Activated T-cell treated with anti-CD3 and anti-CD28 coated beads for 24 hours (primary cell): ENCODE measurements at regions not wholly inside any gene's neighbourhood (a gene's known extent, or its start where the extent isn't known, plus 50 kb on each side); places are given as distances from the start of the nearest gene placed in this dataset.
"Not testable (repeated sequence)": the region's sequence is repeated elsewhere in the genome, so short reads cannot be mapped to it uniquely, and the experiment has no call there.

Experiments used
- DNase-seq: peaks from one replicate; pipeline ENCODE4 v3.0.0-alpha.2; 2020; ENCODE audit warnings: low read depth

DNA sequence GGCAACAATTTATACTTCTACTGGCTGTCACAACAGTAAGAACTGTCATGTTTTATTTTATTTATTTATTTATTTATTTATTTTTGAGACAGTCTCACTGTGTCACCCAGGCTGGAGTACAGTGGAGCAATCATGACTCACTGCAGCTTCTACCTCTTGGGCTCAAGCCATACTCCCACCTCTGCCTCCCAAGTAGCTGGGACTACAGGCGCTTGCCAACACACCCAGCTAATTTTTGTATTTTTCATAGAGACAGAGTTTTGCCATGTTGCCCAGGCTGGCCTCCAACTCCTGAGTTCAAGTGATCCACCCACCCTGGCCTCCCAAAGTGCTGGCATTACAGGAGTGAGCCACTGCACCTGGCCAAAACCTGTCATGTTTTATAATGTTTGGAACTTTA is 255.1 kb upstream of the DUSP10 start:
- DNase-seq = not testable (repeated sequence)

DNA sequence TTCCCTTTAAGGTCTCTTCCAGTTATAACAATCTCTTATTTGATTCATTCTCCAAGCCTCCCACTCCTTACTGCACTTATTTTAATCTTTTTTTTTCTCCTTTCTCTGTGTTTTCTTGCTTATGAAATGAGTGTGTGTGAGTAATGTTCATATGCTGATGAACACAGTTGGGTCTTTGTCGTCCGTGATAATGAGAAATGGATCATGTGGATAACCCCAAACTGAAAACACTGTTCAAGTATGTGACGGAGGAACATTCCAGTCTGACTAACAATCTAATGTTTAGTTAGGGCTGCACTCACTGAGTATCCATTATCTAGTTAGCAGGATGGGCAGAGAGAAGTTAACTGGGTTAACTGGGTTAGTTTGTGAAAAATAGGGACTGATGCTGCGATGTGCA is 253.1 kb upstream of the DUSP10 start:
- no peak for DNase-seq

DNA sequence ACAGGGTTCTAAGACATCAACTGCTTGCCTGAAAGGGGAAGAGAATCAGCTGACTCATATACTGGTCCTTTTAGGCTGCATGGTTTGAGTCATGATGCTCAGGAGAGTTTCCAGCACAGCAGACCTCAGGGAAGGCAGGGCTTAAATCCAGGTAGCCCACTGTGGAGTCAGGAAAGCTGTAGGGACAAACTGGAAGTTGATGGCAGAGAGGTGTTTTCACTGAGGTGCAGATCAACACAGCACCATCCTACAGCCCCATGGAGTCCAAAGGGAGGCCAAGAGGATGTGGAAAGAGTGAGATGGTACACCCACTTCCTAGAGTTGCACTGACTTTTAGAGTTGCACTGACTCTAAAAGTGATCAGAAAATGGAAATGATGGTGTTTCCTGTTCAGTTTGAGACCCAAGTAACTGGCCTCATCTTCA is 252.4 kb upstream of the DUSP10 start:
- DNase-seq = peak; percentile 12

DNA sequence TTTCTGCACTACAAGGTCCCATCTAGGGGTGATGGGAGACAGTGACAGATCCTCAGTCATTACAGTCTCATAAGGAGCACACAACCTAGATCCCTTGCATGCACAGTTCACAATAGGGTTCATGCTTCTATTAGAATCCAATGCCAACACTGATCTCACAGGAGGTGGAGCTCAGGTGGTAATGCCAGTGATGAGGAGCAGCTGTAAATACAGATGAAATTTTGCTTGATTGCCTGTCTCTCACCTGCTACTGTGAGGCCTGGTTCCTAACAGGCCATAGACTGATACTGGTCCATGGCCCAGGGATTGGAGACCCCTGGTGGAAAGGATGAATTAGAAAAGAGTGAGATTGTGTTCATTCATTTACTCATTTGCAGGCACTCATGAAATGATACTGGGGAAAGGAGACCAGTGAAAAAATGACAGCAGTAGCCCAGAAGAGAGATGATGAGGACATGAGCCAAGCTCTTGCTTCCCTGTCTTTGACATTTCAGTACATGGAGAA is 251.6 kb upstream of the DUSP10 start:
- no peak for DNase-seq

DNA sequence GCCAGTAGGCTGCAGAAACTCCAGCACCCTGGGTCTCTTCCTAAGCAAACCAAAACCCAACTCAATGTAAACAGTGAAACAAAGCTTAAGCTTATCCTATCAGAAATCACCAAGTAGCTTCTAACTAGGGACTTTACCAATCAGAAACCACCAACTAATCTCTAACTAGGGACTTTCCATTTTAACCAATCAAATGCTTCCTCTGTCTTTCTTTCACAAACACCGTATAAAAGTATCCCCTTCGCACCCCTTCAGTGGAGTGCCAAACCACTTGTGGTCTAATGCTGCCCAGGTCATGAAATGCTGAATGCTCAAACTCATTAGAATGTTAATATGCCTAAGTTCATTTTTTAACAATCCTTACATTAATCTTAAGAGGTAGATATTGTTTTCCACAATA is 250.5 kb upstream of the DUSP10 start:
- no peak for DNase-seq

DNA sequence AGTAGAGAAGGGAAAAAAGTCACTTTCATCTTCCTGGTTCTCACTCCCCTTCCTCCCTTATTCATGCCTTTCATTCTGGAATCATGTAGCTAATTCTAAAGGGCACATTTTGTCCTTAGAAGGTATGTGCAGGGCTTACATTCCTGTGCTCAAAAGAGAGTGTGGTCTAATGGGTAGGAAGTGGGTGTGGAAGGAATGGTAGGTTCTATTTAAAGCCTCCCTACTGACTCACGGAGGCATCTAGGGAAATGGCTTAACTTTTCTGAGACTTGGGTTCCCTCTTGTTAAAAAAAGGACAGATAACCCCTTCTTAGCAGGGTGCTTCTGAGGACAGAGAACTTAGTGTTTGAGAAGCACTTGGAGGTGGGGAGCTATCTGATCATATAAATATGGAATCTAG is 249.3 kb upstream of the DUSP10 start:
- no peak for DNase-seq

DNA sequence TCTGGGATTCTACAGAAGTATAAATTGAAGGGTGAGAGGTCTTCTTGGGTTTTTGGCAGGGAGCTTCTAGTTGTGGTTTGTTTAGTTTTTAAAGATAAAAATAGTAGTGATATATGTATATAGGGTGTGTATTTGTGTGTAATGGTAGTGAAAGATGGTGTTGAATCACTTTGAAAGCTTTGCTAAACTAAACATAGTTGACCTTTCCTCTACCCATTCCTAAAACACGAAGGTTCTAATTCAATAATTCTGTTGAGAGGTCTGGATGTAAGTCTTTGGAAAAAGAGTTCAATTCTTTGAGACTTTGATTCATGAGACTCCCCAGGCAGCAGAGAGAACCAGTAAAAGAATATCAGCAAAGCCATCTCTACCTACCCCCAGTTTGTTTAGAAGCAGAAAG is 247.9 kb upstream of the DUSP10 start:
- no peak for DNase-seq

DNA sequence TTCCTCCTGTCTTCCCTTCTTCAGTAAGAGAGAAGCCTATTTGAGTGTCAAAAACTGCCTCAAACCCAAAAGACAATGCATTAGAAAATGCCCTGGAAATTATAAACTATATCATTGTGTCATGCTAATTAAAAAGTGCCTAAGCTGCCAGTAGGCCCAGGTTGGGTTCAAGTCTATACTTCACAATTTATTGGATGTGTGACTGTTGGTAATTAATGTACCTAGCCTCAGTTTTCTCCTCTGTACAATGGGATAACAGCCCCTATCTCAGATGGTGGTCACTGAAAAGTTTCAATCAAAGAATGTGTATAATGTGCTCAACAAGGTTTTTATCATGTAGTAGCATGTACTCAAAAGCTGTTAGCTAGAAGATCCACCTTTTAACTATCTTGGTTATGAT is 246.9 kb upstream of the DUSP10 start:
- DNase-seq = no peak

DNA sequence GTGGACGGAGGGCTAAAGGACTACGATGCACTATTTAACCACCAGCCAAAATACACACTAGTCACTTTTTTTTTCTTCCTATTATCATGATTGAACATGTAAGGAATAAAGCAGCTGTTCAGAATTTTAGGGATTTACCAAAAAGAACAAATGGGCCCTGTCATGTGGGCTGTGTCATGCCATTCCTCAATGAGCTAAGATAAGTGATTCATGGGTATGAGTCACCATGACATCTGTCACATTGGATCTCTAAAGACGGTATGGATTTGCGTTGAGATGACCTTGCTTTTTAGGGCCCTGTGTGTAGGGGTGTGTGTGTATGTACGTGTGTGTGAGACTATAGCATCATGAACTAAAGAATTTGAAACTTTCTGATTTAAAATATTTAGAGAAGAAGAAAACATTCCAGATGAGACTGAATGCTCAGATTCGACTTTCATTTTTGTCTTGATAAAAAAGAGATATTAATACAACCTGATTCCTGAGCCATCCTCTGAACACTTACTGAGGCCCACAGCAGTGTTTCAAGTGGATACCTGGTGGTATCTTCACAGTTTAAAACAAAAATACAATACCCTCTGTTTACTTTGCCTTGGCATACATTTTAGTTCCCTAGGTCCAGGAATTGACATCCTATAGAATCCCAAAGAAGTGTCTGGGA is 246.1 kb upstream of the DUSP10 start:
- DNase-seq = no peak

DNA sequence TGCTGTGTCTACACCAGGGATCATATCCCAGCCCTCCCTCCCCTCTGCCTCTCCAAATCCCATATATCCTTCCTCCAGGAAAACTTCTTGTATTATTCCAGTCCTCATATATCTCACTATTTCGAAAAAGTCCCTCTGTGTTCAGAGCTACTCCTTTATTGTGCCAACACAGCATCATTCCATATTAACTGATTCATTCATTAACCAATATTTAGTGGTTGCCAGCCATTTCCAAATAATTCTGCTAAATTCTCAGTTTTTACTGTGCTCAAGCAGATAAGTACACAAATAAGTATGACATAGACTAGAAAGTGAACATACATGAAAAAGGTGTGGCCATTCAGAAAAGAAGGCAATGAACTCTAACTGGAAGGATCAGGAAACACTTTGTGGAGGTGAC is 241.6 kb upstream of the DUSP10 start:
- DNase-seq = no peak

DNA sequence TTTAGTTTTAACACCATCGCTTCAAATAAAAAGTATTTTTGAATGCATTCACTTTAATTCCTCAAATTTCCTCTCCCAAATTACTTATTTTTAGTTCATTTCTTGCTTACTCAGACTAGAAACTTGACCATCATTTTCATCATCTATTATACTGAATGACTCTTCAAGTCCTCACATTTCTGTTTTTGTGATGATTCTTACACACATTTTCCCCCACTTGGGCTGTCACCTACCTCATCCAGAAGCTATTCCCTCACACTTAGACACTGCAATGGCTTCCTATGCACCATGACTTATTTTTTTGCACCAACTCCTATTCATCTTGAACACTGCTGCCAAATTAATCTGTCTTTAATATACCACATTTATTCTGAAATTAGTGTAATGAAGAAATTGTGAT is 239.6 kb upstream of the DUSP10 start:
- DNase-seq = no peak

DNA sequence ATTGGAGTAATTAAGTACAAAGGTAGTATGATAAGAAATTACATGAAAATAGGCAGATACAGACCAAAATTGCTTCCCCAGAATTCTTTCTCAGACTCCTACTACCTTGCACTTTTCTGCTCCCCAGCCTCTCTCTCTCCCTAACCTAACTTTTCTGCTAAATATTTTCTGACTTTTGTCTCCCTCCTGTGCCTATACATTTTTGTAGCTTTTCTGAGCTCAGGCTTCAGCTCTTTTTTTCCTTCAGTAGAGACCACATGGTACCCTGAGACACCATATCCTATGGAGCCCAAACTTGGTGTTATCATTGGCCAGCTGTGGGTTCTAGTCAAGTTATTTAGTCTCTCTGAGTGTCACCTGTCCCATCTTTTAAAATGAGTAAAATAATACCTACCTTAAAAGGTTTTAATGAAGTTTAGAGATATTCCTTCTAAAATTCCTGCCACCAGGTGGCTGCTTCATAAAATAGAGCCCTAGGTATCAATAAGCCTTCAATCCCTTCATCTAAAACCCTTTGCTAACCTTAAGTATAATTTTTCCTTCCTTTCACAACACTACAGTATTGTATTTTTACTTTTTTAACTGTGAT is 237.6 kb upstream of the DUSP10 start:
- no peak for DNase-seq

DNA sequence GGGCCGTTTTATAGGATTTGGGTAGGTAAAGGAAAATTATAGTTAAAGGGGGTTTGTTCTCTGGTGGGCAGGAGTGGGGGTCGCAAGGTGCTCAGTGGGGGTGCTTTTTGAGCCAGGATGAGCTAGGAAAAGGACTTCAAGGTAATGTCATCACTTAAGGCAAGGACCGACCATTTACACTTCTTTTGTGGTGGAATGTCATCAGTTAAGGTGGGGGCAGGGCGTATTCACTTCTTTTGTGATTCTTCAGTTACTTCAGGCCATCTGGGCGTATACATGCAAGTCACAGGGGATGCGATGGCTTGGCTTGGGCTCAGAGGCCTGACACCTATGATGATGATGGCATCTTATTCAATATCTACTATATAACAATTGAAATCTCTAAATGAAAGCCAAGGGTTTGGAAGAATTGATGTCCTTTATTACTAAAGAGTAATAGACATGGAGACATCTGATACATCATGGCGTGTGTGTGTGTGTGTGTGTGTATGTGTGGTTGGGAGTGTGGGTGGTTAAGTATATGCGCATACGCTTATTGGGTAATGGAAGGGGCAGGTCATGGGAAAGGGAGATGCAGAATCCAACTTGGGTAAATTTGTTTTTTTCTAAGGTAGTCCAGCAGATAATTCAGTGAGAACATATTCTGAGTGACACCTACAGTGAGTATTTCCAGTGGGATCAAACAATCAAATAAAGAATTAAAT is 236.9 kb upstream of the DUSP10 start:
- not testable (repeated sequence) for DNase-seq

DNA sequence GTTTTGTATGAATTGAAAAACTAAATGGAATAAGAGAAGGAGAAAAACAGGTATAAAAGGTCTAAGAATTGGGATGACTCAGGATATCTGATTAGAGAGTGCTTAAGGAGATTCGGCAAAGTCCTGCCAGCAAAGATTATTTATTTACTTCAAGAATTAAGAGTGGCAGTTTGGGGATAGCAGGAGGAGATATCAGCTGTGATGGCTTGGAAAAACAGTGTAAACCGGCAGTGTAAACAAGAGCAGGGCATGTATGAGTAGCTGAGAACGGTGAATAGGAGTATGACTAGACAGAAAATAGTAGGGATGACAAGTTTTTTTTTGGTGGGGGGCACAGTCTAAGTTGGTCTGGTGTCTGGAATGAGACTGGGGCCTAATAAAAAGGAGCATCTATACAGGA is 231.9 kb upstream of the DUSP10 start:
- not testable (repeated sequence) for DNase-seq

DNA sequence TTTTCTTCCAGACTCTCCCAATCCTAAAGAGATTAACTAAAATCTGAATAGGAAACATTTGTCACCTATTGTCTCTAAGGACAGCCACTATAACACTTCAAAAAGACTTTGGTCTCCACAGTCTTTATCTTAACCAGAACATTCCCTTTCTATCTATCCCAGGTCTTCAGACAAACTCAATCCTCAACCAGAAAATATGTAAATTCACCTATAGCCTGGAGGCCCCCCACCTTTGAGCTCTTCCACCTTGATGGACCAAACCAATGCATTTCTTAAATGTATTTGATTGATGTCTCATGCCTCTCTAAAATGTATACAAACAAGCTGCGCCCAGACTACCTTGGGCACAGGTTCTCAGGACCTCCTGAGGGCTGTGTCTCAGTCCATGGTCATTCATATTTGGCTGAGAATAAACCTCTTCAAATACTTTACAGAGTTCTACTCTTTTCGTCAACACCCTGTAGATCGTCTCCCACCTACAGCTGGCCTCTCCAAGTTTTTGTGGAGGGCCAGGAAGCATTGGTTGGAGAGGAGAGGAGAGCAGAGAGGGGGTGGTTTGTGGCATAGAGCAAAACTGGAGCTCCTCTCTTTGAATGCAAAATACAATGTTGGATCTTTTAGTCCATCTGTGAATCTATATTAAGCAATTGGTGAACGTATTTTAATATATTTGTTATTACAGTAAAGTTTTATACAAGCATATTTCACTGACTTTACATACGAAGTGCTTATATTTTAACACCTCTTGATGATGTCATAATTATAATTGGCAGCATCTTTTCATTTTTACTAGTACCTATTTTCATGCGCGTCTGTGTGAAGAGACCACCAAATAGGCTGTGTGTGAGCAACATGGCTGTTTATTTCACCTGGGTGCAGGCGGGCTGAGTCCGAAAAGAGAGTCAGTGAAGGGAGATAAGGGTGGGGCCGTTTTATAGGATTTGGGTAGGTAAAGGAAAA is 230.7 kb upstream of the DUSP10 start:
- no peak for DNase-seq

DNA sequence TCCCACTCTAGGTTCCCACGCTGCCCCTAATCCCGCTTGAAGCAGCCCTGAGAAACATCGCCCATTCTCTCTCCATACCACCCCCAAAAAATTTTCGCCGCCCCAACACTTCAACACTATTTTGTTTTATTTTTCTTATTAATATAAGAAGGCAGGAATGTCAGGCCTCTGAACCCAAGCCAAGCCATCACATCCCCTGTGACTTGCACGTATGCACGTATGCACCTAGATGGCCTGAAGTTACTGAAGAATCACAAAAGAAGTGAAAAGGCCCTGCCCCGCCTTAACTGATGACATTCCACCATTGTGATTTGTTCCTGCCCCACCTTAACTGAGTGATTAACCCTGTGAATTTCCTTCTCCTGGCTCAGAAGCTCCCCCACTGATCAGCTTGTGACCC is 229.1 kb upstream of the DUSP10 start:
- DNase-seq = not testable (repeated sequence)

DNA sequence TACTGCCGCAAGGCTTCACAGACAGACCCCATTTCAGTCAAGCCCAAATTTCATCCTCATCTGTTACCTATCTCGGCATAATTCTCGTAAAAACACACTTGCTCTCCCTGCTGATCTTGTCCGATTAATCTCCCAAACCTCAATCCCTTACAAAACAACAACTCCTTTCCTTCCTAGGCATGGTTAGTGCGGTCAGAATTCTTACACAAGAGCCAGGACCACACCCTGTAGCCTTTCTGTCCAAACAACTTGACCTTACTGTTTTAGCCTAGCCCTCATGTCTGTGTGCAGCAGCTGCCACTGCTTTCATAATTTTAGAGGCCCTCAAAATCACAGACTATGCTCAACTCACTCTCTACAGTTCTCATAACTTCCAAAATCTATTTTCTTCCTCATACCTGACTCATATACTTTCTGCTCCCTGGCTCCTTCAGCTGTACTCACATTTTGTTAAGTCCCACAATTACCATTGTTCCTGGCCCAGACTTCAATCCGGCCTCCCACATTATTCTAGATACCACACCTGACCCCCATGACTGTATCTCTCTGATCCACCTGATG is 227.5 kb upstream of the DUSP10 start:
- DNase-seq = not testable (repeated sequence)

DNA sequence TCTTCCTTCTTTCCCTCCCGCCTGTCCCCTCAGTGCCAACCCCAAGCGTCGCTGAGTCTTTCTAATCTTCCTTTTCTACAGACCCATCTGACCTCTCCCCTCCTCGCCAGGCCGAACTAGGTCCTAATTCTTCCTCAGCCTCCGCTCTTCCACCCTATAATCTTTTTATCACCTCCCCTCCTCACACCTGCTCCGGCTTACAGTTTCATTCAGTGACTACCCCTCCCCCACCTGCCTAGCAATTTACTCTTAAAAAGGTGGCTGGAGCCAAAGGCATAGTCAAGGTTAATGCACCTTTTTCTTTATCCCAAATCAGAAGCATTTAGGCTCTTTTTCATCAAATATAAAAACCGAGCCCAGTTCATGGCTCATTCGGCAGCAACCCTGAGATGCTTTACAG is 225.6 kb upstream of the DUSP10 start:
- DNase-seq = not testable (repeated sequence)

DNA sequence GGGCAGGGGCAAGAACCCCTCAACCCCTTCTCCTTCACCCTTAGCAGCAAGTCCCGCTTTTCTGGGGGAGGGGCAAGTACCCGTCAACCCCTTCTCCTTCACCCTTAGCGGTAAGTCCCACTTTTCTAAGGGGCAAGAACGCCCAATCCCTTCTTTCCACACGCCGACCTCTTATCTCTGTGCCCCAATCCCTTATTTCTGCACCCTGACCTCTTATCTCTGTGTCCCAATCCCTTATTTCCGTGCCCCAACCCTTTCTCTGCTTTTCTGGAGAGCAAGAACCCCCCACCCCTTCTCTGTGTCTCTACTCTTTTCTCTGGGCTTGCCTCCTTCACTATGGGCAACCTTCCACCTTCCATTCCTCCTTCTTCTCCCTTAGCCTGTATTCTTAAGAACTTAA is 225.0 kb upstream of the DUSP10 start:
- DNase-seq = not testable (repeated sequence)

DNA sequence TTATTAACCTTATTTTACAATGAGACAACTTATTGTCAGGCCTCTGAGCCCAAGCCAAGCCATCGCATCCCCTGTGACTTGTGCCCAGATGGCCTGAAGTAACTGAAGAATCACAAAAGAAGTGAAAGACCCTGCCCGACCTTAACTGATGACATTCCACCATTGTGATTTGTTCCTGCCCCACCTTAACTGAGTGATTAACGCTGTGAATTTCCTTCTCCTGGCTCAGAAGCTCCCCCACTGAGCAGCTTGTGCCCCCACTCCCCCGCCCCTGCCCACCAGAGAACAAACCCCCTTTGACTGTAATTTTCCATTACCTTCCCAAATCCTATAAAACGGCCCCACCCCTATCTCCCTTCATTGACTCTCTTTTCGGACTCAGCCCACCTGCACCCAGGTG is 224.0 kb upstream of the DUSP10 start:
- not testable (repeated sequence) for DNase-seq

DNA sequence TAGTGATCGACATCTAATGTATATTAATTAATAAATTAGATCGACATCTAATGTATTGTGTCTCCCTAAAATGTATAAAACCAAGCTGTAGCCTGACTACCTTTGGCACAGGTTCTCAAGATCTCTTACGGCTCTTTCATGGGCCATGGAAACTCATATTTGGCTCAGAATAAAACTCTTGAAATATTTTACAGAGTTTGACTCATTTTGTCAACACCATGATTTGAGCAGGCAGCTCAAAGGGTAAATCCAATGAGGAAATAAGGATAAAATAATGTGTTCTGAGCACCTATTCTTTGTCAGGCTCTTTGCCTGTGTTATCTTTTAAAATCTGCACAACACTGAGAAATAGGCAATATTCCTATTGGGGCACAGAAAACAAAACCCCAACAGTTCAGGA is 223.4 kb upstream of the DUSP10 start:
- DNase-seq = no peak

DNA sequence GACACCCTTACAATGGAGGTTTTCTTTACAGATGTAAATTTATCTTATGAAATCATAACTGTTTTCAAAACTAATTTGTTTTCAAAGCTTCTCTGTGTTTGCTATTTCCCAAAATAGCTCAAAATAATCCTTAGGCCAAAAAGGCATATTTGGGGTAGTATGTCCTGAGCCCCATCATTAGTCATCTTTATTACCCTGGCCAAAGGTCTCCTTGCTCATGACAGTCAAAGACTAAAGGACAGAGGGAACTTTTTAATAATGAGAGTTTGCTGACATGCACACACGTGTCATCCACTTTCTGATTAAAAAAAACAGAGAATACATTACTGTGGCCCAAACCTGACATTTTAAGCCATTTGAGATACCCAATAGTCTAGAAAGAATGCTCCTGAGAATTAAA is 221.9 kb upstream of the DUSP10 start:
- no peak for DNase-seq
